HG03139 (cell line): ENCODE measurements at regions not wholly inside any gene's neighbourhood (a gene's known extent, or its start where the extent isn't known, plus 50 kb on each side); places are given as distances from the start of the nearest gene placed in this dataset.

ENCODE experiments used
- ATAC-seq: cut with Tn5 transposase; IDR thresholded peaks from one replicate; pipeline ENCODE4 v1.9.1; 2021; ENCODE audit not compliant: unreplicated experiment

DNA sequence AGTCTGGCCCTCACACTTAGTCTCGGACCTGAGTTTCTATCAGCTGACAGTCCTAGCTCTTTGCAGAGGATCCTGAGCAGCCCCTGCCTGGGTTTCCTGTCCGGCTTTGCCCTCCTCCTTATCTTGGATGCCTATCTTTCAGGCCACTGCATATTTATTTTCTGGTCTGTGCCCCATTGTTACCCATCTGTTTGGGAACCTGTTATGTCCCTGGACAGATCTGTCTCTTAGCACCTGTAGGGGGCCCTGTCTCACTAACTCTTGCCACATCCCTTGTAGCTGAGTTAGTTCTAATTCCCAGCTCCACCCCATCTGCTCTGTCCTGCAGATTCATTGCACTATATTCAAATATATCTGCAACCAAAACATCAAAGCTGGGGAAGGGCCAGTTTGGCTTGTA is 514.9 kb upstream of the LCORL start:
- ATAC-seq: no peak

DNA sequence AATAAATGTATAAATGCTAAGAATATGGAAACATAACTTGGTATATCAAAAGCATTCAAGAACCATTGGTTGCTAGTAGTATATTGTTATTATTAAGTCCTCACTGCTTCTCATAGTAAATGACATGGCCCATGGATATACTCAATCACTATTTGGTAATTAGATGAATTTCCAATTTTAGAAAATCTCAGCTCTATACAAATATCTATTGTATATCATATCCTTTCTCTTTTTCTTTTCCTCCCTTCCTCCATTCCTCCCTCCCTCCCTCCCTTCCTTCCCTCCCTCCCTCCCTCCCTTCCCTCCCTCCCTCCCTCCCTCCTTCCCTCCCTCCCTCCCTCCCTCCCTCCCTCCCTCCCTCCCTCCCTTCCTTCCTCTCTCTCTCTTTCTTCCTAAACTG is 514.4 kb upstream of the LCORL start:
- ATAC-seq: no peak

GRCh38 chr4:18533262-18533775 is 511.8 kb upstream of the LCORL start:
- no peak for ATAC-seq

GRCh38 chr4:18531731-18532130 is 510.2 kb upstream of the LCORL start:
- ATAC-seq: no peak

DNA sequence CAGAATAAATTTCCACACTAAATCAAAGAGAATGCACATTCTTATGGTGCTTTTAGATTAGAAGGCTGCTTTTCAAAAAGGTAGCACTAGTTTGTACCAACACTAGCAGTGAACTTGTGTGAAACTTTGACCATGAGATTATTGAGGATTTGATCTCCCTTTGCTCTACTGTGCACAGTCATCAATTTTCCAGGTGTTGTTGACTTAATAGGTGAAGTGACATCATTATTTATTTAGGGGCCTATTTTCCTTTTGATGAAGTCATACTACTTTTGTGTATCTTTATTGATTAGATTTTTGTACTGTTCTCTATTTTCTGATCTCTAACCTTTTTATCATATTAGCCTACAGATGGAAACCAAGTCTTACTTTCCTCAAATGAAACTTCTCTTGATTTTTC is 507.9 kb upstream of the LCORL start:
- no peak for ATAC-seq

GRCh38 chr4:18524667-18525066 is 503.1 kb upstream of the LCORL start:
- ATAC-seq: no peak

- ATAC-seq: no peak
These were observed 496.5 kb upstream of the LCORL start for GRCh38 chr4:18518098-18518497.

DNA sequence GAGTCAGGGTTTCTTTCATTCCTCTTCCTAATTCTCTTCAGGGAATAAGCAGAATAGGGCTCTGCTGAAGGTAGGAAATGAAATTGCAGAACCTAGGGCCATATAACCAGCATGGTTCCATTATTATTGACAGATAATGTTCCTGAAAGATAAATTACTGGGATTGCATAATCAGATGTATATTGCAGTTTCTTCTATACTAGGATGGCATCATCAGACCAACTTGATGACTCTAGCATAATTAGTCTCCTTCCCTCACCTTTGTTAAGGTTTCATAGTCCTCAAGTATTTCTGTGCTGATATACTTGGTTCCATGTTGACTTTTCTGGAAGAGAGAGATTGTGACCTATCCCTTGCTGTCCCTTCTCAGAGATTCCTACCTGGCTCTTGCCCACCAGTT is 492.3 kb upstream of the LCORL start:
- no peak for ATAC-seq

- ATAC-seq: no peak
These were observed 491.2 kb upstream of the LCORL start for GRCh38 chr4:18512718-18513117.

DNA sequence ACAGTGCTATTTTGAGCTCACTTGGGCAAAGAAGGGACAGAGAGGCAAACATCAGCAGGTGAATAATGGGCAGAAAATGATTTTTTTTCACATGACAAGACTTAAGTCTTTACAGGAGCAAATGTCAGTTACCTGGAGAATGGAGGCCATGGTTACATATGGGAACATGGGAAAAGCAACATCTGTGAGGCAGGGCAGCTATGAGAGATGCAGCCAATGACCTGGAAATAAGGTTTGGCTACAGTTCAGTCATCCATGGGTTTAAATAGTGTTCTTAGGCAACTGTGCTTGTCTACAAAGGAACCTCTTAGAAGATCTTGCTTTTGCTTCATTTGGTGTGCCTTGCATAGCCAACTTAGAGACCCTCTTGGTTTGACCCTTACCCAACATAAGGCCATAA is 490.2 kb upstream of the LCORL start:
- no peak for ATAC-seq

GRCh38 chr4:18508786-18509185 is 487.2 kb upstream of the LCORL start:
- no peak for ATAC-seq

GRCh38 chr4:18480928-18481327 is 459.4 kb upstream of the LCORL start:
- ATAC-seq: no peak

GRCh38 chr4:18480342-18480741 is 458.8 kb upstream of the LCORL start:
- no peak for ATAC-seq

DNA sequence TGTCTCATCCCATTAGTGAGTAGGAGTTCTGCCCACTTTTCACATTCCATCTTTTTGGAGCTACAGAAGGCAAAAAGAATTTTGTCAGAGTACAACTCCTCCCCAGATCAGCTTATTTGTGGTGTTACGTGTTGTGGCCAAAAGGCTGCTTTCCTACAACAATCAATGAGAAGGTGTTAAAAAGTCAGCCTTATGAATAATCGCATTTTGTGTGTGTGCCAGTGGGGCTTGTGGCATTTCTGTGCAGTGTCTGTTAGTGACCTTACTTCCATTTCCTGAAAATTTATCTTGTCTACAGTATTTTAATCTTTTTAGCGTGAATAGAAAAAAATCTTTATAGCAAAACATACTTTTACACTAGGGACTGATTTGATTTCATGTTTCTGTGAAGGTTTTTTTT is 458.3 kb upstream of the LCORL start:
- ATAC-seq: no peak

DNA sequence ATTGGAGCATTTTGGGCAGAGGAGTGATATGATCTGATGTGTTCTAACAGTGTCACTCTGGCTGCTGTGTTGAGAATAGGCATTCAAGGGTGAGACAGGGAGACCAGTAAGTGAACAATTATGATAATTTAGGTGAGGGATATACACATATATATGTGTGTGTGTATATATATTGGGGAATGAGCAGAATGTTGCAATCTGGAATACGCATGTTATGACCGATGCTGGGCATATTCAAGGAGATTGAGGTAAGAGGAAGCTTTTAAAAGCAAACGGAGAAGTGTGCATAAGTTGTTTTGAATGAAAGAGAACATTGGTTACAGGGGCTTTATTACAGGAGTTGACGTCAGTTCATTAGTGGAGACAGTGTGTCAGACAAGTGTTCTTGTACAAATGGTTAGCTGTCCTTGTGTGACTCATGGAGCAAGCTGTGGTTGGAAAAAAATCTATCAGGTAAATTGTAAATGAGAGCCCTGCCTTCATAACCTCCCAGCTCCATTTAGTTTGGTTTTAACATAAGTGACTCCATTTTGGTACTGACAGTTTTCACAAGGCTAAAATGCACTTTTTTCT is 442.5 kb upstream of the LCORL start:
- no peak for ATAC-seq

DNA sequence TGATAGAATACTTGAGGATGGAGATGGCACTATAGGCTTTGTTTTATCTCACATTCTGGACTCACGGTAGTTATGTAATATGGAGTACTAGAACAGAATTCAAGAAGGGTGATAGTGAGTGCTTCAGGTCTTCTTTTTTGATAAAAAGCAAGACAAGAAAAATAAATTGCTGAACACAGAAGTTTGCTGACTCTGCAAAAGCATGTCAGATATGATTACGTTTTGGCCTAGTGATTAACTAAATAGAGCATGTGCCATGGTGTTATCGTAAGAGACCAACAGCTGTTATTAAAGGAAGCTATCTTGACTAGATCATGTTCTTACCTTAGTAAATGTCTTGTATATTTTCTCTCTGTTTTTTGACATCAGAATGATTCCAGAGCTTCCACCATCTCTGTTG is 436.9 kb upstream of the LCORL start:
- ATAC-seq: no peak

- ATAC-seq: no peak
These were observed 432.8 kb upstream of the LCORL start for GRCh38 chr4:18454349-18454748.

- ATAC-seq: no peak
These were observed 423.6 kb upstream of the LCORL start for GRCh38 chr4:18445110-18445509.

GRCh38 chr4:18444206-18444605 is 422.7 kb upstream of the LCORL start:
- ATAC-seq: no peak

DNA sequence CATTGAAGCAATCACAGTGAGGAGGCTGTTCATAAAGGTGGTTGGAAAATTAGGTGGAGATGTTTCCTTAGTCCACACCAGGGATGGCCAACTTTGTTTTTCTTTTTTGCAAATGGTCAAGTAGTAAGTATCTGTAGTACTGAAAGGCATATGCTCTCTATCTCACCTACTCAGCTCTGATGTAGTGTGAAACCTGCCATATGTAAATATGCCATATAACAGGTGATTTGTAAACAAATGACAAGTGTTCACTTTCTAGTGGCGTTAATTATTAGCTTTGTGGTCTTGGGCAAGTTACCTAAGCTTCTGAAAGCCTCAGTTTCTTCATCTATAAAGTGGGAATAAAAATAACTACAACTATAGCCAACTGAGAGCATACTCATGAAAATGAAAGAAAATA is 421.4 kb upstream of the LCORL start:
- ATAC-seq: no peak

GRCh38 chr4:18441676-18442075 is 420.1 kb upstream of the LCORL start:
- ATAC-seq: no peak

GRCh38 chr4:18441203-18441590 is 419.6 kb upstream of the LCORL start:
- ATAC-seq: no peak

DNA sequence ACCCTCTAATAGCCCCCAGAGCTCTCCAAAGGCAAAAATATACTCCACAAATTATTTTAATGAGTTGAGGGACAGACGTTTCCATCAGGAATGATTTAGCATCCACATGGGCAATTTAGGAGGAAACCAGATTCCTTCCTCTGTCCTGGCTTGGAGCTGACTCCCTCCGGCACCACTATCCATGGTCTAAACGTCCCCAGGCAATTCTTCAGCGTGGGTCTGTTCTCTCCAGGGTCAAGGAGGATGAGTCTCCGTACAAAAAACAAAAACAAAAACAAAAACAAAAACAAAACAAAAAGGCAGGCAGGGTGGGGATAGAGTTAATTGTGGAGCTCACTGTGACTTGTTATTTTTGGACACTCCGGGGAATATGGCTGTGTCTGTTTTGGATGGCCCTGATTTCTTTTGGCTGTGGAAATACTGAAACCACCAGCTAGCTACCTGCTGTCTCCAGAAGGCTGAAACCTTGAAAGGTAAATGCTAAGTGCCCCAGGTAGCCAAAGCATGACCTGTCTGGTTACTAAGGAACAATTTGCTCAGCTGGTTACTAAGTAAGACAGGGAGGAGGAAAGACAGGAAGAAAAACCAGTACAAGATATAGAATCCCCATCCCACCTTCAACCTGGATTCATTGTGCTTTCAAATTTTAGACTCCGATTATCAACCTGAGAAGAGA is 419.1 kb upstream of the LCORL start:
- no peak for ATAC-seq
